Mucosa of descending colon (tissue), 3 donors: ENCODE measurements at regions not wholly inside any gene's neighbourhood (a gene's known extent, or its start where the extent isn't known, plus 50 kb on each side); places are given as distances from the start of the nearest gene placed in this dataset.

Source experiments
- ATAC-seq: fragments of 200-7000 bp; cut with Tn5 transposase; one replicate; pipeline ENCODE4 v1.9.1; 2020; ENCODE audit warnings: mild to moderate bottlenecking, moderate library complexity
- DNase-seq, 3 donors: peaks; one replicate each; pipeline ENCODE4 v3.0.0-alpha.2; 2020
- H3K36me3 ChIP-seq: fragments of 200-600 bp; one replicate; pipeline ENCODE4 v1.8.0; 2021; ENCODE audit warnings: low read depth, mild to moderate bottlenecking
- H3K4me1 ChIP-seq: fragments of 200-600 bp; one replicate; pipeline ENCODE4 v1.8.0; 2021; ENCODE audit warnings: low read depth, mild to moderate bottlenecking
- H3K4me3 ChIP-seq: fragments of 200-600 bp; one replicate; pipeline ENCODE4 v1.8.0; 2021; ENCODE audit warnings: mild to moderate bottlenecking
- H3K9me3 ChIP-seq: fragments of 200-600 bp; one replicate; pipeline ENCODE4 v1.8.0; 2021; ENCODE audit warnings: mild to moderate bottlenecking
- intact Hi-C, 2 donors: fragments of 100-400 bp; cut with DNase I in 1 of 2; cut with micrococcal nuclease in 1 of 2; formaldehyde crosslinking; loops; one replicate each; pipeline versions ENCODE4 v1.11.0 to v1.11.1; 2022; cut with DNase I, micrococcal nuclease
- TF ChIP-seq, protein P1 (sequence below): fragments of 200-600 bp; IDR thresholded peaks from one replicate; pipeline ENCODE4 v1.8.0; 2022; ENCODE audit warnings: antibody characterized with exemption, mild to moderate bottlenecking
- donor health status: DM: no; HTN: no; CAD: no; lungs with moderate emphysema.
- donor health status: DM: no; HTN: no; CAD: no.
- donor health status: DM: no; HTN: yes; CAD: no.

DNA sequence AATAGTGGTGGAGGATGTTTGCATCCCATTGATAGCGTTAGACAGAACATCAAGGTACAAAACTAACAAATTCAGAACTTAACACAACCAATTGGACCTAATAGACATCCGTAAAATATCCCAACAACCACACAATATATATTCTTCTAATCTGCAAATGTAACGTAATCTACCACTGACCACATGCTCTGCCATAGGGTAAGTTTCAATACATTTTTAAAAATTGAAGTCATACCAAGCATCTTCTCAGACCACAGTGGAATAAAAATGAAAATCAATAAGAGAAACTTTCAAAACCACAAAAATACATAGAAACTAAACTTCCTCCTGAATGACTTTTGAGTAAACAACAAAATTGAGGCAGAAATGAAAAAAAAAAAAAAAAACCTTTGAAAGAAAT is 1087.5 kb downstream of the KCNT2 start:
- Histone ChIP-seq H3K4me3 (no peak overlapping the region), H3K9me3 (no peaks in the 10 kb centered on the region), H3K36me3 (no peaks in the 10 kb centered on the region), H3K4me1 (no peaks in the 10 kb centered on the region)
- ATAC-seq (no peak), DNase-seq (no peak)
- intact Hi-C loops, result no loop called here
- TF ChIP-seq, protein P1, sequence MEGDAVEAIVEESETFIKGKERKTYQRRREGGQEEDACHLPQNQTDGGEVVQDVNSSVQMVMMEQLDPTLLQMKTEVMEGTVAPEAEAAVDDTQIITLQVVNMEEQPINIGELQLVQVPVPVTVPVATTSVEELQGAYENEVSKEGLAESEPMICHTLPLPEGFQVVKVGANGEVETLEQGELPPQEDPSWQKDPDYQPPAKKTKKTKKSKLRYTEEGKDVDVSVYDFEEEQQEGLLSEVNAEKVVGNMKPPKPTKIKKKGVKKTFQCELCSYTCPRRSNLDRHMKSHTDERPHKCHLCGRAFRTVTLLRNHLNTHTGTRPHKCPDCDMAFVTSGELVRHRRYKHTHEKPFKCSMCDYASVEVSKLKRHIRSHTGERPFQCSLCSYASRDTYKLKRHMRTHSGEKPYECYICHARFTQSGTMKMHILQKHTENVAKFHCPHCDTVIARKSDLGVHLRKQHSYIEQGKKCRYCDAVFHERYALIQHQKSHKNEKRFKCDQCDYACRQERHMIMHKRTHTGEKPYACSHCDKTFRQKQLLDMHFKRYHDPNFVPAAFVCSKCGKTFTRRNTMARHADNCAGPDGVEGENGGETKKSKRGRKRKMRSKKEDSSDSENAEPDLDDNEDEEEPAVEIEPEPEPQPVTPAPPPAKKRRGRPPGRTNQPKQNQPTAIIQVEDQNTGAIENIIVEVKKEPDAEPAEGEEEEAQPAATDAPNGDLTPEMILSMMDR, result no peak

DNA sequence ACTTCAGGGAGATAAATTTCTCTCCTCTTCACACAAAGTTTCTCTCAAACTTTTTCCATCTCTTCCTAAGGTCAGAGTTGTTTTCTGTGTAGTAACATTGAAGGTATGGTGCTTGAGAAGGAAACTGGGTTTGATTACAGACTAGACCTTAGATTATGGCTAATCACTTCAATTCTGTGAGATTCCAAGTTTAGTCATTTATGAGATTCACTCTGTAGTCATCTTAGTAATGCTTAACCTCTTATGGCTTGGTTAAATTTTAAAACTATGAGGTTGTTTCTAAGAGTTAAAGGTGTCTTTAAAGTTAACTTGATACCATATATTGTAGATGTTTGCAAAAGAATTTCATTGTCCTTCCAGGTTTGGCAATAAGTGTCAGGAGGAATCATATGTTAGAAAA is 1092.2 kb downstream of the KCNT2 start:
- ATAC-seq, result no peak
- no peak for DNase-seq
- Histone ChIP-seq H3K4me1 (no peaks in the 10 kb centered on the region), H3K36me3 (no peaks in the 10 kb centered on the region), H3K4me3 (no peak overlapping the region), H3K9me3 (no peaks in the 10 kb centered on the region)
- TF ChIP-seq, protein P1, result no peak
- intact Hi-C loops, result no loop called here

DNA sequence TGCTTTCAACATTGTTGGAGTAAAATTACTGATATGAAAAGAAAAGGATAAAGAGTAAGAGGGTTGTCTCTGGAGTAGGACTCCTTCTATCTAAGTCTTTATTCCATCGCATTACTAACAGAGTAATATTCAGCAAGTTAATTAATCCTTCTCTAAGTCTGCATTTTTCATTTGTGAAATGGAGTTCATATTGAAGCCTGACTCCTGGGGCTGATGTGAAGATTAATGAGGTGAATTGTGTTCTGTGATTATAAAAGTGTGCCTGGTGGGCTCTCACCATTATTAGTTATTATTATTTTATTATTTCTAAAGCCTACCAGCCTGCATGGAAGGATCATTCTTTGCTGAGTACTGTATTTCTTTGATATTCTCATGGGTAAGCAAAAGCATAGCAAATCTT is 1096.7 kb downstream of the KCNT2 start:
- DNase-seq (no peak), ATAC-seq (no peak)
- TF ChIP-seq, protein P1, result no peak
- no peak overlapping the region for H3K4me3 ChIP-seq
- H3K4me1 ChIP-seq, result no peaks in the 10 kb centered on the region
- H3K9me3 ChIP-seq, result no peaks in the 10 kb centered on the region
- no peaks in the 10 kb centered on the region for H3K36me3 ChIP-seq
- intact Hi-C loops, result no loop called here

DNA sequence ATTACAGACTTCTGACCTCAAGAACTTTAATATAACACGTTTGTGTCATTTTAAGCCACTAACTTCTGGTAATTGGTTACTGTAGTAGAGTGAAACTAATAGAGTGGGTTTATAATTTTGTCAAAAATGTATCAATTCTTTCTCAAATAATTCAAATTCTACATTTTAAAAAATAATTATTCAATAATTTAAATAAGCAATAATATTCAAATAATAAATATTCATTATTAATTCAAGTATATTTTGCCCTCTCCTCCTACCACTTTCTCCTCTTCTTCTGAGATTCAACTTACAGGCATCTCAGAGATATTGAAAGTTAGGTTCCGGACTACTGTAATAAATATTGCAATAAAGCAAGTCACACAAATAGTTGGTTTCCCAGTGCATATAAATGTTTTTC is 1107.1 kb downstream of the KCNT2 start:
- Histone ChIP-seq H3K4me1 (no peaks in the 10 kb centered on the region), H3K36me3 (no peaks in the 10 kb centered on the region), H3K9me3 (no peaks in the 10 kb centered on the region), H3K4me3 (no peak overlapping the region)
- TF ChIP-seq, protein P1, result no peak
- ATAC-seq (no peak), DNase-seq (no peak)
- intact Hi-C loops, result no loop called here

DNA sequence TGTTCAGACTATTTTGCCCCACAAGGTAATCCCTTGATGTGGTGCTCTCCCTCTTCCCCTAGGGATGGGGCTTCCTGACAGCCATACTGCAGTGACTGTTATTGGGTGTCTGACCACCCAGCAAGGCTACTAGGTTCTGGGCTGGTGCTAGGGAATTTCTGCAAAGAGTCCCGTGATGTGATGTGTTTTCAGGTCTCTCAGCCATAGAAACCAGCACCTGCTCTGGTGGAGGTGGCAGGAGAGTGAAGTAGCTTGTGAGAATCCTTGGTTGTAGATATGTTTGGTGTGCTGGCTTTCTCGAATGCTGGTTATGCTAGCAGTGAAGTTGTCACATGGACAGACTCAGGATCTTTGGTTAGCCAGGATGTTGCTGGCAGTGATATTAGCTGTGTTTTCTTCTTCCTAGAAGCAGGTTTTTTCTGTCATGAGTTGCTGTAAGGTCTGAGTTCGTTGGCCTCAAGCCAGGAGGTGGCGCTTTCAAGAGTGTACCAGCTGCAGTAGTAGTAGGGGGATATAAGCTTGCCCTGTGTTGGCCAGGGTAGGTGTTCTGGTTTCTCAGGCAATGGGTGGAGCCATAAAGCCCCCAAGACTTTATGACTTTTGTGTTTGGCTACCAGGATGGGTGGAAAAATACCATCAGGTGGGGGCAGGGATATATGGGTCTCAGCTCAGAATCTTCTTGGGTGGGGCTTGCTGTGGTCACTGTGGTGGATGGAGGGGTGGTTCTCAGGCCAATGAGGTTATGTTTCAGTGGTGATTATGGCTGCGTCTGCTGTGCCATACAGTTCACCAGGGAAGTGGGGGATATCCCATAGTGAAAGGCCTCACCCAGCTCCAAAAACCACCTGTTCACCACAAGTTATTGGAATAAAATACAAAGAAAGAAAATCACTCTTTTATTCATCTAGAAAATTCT is 1112.3 kb downstream of the KCNT2 start:
- H3K4me1 ChIP-seq, result no peaks in the 10 kb centered on the region
- H3K4me3 ChIP-seq, result no peak overlapping the region
- DNase-seq (peak in 1 of 3 donors; percentile 8), ATAC-seq (no peak)
- H3K9me3 ChIP-seq, result peaks cover 6% of the 10 kb centered on the region
- no peaks in the 10 kb centered on the region for H3K36me3 ChIP-seq
- TF ChIP-seq, protein P1, result no peak
- intact Hi-C loops, result no loop called here
